ENCODE measurements at regions not wholly inside any gene's neighbourhood (a gene's known extent, or its start where the extent isn't known, plus 50 kb on each side); places are given as distances from the start of the nearest gene placed in this dataset.

DNA sequence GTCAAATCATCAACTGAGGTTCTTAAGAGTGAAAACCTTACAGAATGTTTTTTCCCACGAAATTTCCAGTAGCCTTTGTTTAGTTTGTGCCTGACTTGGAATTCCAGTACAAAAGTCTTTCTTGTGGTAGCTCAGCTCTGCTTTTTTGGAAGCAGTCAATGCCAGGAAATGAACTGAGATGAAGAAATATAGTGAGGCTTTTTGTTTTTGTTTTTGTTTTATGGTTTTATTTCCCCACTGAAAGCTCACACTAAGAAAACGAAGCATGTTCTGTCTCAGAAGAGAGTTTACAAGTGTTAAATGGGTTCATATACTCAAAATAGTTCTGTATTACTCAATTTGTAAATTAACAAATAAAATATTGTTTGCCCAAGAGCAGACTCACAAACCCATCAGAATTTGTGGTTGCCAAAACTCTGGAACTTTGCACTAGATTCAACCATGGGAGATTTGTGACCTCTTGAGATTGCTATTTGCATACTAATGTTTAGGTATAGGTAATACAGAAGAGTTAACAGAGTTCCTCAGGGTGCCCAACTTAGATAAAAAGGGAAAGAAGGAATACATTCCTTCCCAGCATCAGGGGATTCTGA lies 1060.8 kb downstream of the FAT4 start:
- TF ChIP-seq, protein P1, sequence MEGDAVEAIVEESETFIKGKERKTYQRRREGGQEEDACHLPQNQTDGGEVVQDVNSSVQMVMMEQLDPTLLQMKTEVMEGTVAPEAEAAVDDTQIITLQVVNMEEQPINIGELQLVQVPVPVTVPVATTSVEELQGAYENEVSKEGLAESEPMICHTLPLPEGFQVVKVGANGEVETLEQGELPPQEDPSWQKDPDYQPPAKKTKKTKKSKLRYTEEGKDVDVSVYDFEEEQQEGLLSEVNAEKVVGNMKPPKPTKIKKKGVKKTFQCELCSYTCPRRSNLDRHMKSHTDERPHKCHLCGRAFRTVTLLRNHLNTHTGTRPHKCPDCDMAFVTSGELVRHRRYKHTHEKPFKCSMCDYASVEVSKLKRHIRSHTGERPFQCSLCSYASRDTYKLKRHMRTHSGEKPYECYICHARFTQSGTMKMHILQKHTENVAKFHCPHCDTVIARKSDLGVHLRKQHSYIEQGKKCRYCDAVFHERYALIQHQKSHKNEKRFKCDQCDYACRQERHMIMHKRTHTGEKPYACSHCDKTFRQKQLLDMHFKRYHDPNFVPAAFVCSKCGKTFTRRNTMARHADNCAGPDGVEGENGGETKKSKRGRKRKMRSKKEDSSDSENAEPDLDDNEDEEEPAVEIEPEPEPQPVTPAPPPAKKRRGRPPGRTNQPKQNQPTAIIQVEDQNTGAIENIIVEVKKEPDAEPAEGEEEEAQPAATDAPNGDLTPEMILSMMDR (IDR thresholded peaks at IDR 0.05) = no peak
- TF ChIP-seq POLR2A (IDR thresholded peaks at IDR 0.05) = no peak
